ENCODE measurements at regions not wholly inside any gene's neighbourhood (a gene's known extent, or its start where the extent isn't known, plus 50 kb on each side); places are given as distances from the start of the nearest gene placed in this dataset.
"Not testable (repeated sequence)": the region's sequence is repeated elsewhere in the genome, so short reads cannot be mapped to it uniquely, and the experiment has no call there.

GRCh38 chr19:22545751-22546150, 88.4 kb upstream of the ZNF492 start:
- DNase-seq: peak; percentile 28

GRCh38 chr19:22533761-22534160, 100.4 kb upstream of the ZNF492 start:
- no peak for DNase-seq

GRCh38 chr19:22532388-22533300, 101.5 kb upstream of the ZNF492 start:
- DNase-seq: peak; percentile 88

GRCh38 chr19:22530042-22530441, 104.1 kb upstream of the ZNF492 start:
- no peak for DNase-seq

GRCh38 chr19:22528956-22529355, 105.2 kb upstream of the ZNF492 start:
- DNase-seq: no peak

- peak; percentile 26 for DNase-seq
These were observed 105.4 kb upstream of the ZNF98 start for GRCh38 chr19:22527554-22527953.

GRCh38 chr19:22526661-22527272, 104.6 kb upstream of the ZNF98 start:
- peak; percentile 61 for DNase-seq

DNA sequence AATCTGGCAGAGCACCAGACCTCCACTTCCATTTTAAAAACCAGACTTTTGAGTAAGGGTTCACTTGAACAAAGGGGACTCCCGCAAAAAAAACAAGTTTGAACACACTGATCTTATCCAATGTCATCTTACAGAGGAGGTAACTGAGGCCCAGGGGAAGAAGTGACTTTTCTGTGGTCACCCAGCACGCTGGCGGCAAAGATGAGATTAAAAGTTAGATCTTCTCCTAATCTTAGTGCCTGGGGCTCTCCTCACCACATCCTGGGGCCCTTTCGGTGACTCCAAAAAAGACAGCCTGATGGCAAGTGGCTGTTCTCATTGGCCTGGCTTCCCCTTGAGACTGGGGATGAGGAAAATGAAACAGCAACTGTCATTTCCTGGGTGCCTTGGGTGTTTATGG, 101.8 kb upstream of the ZNF98 start:
- no peak for DNase-seq

GRCh38 chr19:22519562-22519961, 97.4 kb upstream of the ZNF98 start:
- not testable (repeated sequence) for DNase-seq

DNA sequence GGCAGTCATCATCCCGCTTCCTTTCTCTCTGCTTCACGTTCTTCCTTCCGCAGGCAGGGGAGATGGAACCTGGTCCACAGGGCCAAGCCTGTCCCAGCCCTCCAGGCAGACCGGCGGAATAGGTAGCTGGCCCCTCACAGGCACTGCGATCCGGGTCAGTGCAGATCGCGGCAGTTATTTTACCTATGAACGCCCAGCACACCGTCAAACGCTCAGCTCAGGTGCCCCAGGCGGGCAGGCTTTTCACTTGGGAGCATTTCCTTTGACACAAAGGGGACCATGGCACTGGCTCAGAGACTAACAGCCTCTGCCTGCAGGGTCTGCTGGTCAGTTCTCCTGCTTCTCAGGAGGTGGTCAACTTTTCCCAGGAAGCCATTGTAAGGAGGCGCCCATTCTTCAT, 97.0 kb upstream of the ZNF98 start:
- DNase-seq: no peak

DNA sequence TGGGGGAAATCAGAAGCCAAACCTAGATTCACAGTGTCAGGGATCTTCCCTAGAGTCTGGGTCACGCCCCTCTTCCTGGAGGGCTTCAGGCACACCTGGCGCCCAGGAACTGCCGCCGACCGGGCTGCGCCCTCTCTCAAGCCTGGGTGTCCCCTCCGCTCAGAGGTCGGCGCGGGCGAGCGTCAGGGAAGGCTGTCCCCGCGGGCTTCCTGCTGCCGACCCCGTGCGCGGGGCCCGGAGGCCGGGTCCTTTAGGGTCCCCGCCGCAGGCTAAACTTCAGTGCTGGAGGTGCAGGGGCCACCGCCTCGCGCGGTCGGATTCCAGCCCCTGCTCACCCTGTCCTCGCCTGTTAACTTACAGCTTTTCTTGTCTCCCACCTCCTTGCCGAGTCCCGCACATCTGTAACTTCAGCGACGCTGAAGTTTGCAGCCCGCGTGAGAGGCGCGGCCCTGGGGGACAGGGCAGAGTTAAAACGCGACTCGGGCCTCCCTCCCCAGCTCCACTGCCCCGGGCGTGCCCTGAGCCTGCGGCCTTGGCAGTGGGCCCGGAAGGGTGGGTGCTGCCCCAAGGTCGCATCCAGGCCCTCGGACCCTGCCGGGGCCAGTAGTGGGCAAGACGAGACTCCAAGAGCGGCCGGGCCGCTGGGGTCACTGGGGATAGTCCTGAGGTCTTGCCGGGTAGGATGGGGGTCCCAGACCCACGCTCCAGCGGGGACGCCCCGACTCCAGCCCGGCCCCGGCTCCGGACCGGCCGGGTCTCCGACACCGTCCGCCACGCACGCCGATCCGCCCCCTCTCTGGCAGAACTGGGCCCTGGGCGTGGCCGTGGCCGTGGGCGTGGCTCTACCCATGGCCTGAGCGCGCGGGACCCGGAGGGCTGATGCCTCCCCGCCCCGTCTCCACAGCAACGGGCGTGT, 95.6 kb upstream of the ZNF98 start:
- DNase-seq: no peak

DNA sequence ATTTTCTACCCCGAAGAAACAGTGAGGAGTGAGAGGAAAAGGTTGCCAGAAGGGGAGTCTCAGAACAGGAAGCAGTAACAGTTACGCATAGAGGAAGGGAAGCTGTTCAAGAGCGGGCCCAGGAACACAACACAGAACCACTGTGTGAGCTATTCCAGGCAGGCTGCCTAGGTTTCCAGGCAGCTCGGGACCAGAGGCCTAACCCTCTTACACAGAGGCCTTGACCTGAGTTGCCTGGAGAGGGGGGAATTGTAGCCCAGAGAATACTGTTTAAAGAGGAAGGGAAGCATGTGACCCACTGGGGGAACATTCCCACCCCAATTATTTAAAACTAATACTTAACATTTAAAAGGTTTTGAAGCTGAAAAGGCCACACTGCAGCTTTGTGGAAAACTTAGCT, 93.3 kb upstream of the ZNF98 start:
- no peak for DNase-seq

GRCh38 chr19:22503524-22503923, 81.4 kb upstream of the ZNF98 start:
- no peak for DNase-seq

DNA sequence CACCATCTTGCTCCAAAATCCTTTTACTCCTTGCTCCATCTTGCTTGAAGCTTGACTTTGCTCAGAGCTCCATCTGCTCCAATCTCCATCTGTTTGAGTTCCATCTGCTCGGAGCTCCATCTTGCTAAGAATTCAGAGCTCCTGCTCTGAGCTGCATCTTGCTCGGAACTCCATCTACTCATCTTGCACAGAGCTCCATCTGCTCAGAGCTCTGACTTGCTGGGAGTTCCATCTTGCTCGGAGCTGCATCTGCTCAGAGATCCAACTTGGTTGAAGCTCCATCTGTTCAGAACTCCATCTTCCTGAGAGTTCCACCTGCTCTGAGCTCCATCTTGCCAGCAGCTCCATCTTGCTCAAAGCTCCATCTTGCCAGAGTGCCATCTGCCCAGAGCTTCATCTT, 80.6 kb upstream of the ZNF98 start:
- no peak for DNase-seq

DNA sequence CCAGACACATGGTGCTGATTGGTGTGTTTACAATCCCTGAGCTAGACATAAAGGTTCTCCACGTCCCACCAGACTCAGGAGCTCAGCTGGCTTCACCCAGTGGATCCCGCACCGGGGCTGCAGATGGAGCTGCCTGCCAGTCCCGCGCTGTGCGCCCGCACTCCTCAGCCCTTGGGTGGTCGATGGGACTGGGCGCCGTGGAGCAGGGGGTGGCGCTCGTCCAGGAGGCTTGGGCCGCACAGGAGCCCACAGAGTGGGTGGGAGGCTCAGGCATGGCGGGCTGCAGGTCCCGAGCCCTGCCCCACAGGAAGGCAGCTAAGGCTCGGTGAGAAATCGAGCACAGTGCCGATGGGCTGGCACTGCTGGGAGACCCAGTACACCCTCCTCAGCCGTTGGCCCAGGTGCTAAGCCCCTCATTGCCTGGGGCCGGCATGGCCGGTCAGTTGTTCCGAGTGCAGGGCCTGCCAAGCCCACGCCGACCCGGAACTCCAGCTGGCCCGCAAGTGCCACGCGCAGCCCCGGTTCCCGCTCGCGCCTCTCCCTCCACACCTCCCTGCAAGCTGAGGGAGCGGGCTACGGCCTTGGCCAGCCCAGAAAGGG, 76.8 kb upstream of the ZNF98 start:
- DNase-seq: not testable (repeated sequence)

- no peak for DNase-seq
These were observed 69.6 kb upstream of the ZNF98 start for GRCh38 chr19:22491746-22492145.

GRCh38 chr19:22483514-22483913, 61.4 kb upstream of the ZNF98 start:
- DNase-seq: not testable (repeated sequence)

GRCh38 chr19:22472180-22472637, 50.1 kb upstream of the ZNF98 start:
- no peak for DNase-seq
